ENCODE measurements at regions not wholly inside any gene's neighbourhood (a gene's known extent, or its start where the extent isn't known, plus 50 kb on each side); places are given as distances from the start of the nearest gene placed in this dataset.

GRCh38 chr16:73301984-73302383 lies 254.1 kb upstream of the ZFHX3 start:
- no peak for DNase-seq (ENCODE audit: low read depth)

DNA sequence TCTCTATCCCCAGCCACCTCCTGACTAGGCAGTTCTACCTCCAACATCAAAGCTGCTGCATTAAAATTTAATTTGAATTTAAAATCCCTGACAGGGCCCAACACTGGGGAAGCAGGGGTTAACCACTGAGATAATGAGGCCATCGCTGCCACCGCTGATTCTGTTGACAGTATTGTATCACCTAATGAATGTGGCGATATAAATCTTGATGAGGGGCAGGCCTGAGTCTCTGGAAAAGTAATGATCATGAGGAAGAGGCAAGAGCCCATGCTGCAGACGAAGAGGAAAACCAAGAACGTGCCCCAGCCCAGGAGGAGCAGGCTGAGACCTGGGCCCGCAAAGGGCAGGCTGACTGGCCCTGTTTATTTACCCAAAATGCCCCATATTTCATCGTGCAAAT lies 251.4 kb upstream of the ZFHX3 start:
- DNase-seq (ENCODE audit: low read depth), result no peak

- DNase-seq (ENCODE audit: low read depth), result no peak
Observed at GRCh38 chr16:73298562-73298961, 250.6 kb upstream of the ZFHX3 start.

- DNase-seq (ENCODE audit: low read depth), result no peak
Observed at GRCh38 chr16:73290258-73290657, 242.3 kb upstream of the ZFHX3 start.

GRCh38 chr16:73289232-73289631 lies 241.3 kb upstream of the ZFHX3 start:
- DNase-seq (ENCODE audit: low read depth), result no peak

DNA sequence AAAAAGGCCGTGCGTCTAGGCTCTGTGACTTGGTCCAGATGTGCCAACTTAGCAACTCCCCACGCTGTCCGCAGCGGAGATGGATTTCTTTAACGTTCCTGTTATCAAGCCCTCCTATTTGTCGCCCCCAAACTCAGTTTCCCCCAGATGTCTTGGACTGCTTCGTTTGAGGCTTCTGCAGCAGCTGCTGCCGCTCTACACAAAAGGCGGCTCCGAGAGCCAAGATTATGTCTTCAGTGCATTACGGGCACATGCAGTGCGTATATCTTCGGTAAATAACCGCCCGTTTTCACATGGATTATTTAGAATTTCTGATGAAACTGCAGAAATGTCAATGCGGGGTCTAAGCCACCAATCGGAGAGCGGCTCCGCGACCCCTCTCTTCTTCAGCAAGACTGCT lies 240.6 kb upstream of the ZFHX3 start:
- no peak for DNase-seq (ENCODE audit: low read depth)

DNA sequence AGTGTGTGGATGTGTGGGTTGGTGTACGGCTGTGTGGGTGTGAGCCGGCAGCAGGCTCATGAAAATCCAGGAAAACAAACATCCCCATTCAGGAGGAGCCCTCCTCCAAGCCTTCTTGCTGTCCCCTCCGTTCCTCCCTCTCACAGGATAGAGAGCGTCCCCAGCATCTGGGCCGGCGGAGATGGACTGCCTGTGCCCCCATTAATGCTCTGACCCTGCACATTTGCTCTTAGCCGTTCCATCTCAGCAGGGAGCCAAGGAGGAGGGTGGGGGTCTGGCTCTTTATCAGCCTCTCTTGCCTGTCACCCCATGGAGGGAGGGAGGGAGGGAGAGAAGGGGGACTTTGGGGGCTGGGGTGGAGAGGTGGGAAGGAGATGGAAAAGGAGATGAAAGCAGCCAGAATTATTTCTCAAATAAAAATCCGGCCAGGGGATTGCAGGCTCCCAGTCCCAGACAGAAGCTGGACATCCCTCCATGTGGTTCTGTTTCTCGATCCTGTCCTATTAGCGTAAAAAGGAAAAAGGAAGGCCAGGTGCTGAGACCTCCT lies 240.0 kb upstream of the ZFHX3 start:
- DNase-seq (ENCODE audit: low read depth), result no peak

- DNase-seq (ENCODE audit: low read depth), result no peak
Observed at GRCh38 chr16:73286346-73287267, 238.7 kb upstream of the ZFHX3 start.

DNA sequence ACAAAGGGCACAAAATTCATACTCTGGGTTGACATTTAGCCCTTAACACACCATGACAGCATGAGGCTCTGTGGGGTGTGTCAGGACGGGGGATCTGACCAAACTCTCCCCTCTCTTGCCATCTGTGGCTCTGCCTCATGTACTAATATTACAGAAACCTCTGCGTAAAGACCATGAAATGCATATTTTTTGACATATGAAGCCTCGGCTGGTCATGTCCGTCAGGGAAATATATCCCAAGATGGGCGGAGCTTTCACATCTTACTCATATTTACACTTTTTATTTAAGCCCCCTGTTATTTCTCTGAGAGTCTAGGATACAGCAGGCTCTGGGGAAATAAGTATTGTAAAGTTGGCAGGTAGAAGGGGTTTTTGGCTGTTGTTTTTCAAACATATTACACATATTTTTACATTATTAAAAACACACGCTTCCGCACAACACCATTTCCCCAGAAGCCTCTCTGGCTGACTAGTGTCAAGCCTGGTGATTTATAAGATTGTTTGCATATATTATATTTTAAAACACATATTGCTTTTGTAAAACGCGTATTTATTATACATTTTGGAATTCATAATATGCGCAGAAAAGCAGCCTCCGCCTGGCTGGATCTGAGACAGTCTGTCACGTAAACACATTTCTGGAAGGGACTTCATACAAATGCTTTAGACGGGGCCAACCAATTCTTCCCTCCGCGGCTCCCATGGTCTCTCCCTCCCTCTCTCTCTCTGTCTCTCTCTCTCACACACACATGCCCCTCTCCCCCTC lies 237.7 kb upstream of the ZFHX3 start:
- DNase-seq (ENCODE audit: low read depth), result no peak

DNA sequence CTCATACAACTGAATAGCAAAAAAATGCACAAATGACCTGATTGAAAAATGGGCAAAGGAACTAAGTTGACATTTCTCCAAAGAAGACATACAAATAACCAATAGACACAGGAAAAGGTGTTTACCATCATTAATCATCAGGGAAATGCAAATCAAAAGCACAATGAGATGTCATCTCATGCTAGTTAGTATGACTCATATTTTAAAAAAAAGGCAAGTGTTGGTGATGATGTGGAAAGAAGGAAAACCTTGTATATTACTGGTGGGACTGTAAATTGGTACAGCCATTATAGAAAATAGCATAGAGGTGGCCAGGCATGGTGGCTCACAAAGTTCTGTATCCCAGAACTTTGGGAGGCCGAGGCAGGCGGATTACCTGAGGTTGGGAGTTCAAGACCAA lies 232.5 kb upstream of the ZFHX3 start:
- DNase-seq (ENCODE audit: low read depth), result no peak

DNA sequence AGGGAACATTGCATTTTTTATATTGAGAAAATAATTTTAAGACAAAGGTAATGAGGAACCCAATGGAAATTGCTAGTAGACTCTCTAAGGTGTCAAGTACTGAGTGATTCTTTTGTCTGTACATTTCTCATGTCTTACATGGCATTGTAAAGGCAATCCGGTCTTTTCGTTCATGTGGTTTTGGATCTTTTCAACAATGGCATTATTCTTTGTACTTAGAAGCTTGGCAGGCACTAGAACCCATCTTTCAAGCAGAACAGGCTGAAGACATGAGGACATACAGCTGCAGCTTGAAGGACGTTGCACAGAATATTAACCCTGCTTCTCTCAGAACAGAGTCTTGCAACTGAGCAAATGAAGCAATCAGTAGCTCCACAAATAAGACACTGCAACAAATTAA lies 231.5 kb upstream of the ZFHX3 start:
- DNase-seq (ENCODE audit: low read depth), result no peak

- no peak for DNase-seq (ENCODE audit: low read depth)
Observed at GRCh38 chr16:73277071-73277470, 229.1 kb upstream of the ZFHX3 start.

GRCh38 chr16:73275448-73275847 lies 227.5 kb upstream of the ZFHX3 start:
- DNase-seq (ENCODE audit: low read depth), result no peak

- no peak for DNase-seq (ENCODE audit: low read depth)
Observed at GRCh38 chr16:73275024-73275423, 227.1 kb upstream of the ZFHX3 start.

- DNase-seq (ENCODE audit: low read depth), result no peak
Observed at GRCh38 chr16:73274140-73274539, 226.2 kb upstream of the ZFHX3 start.

DNA sequence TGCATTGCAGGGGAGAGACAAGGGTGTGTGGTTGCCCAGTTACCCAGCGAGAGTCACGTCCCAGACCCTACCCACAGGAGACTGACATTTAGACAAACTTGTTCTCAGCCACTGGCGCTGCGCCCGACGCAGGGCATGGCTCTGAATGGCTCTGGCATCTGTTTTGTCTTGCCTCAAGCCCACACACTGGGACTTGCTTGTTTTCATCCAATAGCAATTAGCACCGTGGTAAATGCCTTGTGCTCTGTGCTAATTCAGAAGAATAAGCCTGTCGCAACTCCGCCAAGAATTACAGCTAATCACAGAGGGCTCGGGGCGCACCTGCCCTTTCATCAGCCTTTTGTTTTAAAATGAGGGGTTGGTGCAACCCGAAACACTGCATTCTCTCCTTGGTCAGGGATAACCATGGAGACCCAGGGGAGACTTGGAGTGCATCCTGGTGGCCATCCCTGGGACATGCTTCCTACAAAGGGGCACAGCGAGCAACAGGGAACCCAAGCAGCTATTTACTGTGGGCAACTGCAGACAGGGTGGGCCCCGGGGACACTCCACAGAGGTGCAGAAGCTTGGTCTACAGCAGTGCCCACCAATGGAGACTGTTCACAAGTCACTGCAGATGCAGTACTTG lies 220.6 kb upstream of the ZFHX3 start:
- no peak for DNase-seq (ENCODE audit: low read depth)

- DNase-seq (ENCODE audit: low read depth), result no peak
Observed at GRCh38 chr16:73265935-73266334, 218.0 kb upstream of the ZFHX3 start.

DNA sequence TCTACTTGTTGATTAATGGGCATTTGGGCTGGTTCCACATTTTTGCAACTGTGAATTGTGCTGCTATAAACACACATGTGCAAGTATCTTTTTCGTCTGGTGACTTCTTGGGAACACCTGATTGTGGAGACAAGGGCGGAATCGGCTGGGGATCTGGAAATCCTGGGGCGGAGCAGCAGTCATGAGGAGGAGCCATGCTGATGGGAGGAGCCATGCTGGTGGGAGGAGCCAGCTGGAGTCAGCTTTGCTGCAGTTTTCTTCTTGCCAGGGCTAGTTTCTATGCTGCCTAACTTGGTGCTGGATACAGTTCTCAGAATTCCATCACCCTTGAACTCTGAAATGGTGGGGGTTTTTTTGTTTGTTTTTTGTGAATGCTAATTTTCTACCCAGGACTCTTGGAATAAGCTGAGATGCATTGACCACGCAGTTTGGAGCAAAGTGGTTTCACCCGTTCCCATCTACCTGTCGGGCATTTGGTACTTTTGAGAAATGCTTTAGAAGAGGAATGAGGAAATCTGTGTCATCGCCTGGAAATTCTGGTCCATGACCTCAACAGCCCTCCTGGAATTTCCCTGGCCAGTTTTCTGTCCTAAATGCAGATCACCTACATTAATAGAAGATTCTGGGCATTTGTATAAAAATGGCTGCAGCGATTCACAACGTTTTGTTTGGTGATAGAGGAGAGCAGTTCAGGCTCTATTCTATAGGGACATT lies 217.4 kb upstream of the ZFHX3 start:
- DNase-seq (ENCODE audit: low read depth), result no peak

GRCh38 chr16:73262931-73263330 lies 215.0 kb upstream of the ZFHX3 start:
- no peak for DNase-seq (ENCODE audit: low read depth)

DNA sequence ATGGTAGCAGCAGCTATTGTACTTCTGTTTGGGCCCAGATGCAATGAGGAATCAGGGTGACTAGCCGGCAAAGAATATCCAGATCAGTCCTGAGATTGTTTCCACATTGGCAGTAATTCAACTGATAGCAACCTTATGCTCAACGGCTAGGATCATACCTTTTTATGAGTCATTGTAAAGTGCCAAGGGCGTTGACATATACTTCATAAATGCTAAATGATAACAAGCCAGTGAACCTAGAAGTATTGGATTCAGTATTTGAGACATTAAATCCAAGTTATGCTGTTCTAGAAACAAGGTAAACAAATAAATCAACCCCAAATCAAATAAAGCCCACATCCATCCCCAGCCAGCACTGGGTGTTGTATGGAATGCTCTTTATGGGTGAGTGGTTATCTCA lies 207.1 kb upstream of the ZFHX3 start:
- DNase-seq (ENCODE audit: low read depth), result no peak

DNA sequence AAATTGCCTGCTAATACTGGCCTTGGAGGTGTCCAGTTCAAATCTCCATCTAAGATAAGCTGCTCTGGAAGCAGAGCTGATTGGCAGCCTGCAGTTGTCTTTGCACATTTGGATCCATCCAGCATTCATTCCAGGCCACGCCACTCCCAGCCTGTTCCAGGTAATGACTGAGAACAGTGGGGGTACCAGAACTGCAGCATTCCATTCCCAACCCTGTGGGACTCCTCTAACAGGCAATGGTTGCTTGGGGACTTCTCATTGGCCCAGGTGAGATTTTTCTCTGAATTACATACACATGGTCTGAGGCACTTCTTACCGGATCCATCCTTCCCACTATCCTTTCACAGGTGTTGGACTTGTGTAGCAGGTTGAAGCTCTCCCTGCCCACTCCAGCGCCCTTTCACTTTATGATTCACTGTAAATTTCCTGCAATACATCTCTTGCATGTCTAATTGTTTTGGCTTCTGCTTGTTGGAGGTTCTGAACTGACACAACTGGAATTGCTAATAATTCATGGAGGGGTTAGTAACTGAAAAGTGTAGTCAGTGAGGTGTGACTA lies 206.1 kb upstream of the ZFHX3 start:
- no peak for DNase-seq (ENCODE audit: low read depth)

DNA sequence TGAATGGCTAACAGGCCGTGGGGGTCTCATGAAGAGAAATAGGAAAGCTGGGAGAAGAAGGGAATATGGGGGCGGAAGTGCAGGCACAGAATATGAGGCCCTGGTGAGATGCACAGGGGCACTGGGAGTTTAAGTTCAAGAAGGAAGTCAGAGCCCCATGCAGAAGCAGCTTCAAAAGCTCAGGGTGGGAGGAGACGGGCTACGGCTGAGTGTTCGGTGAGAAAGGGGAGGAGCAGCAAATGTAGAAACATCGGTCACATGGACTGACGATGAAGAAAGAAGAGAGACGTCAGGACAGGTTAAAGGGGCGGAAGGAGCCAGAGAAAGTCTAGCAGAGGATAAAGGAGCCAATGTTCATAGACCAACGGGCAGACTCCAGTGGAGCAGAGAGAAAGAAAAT lies 204.5 kb upstream of the ZFHX3 start:
- no peak for DNase-seq (ENCODE audit: low read depth)

Data from stimulated activated CD8-positive, alpha-beta memory T cell treated with anti-CD3 and anti-CD28 coated beads, Interleukin-15, amount 100 ng/mL, for 1 hour (primary cell).